Fibroblast of mammary gland (primary cell): ENCODE measurements at regions not wholly inside any gene's neighbourhood (a gene's known extent, or its start where the extent isn't known, plus 50 kb on each side); places are given as distances from the start of the nearest gene placed in this dataset.

Experiments used
- DNase-seq: peaks from one replicate; pipeline ENCODE4 v3.0.0-alpha.2; 2010; ENCODE audit warnings: low read depth
- H3K4me3 ChIP-seq: 2 replicates; pipeline ENCODE4 v1.5.1; 2011; ENCODE audit warnings: low read depth, mild to moderate bottlenecking, low read length, moderate library complexity; ENCODE audit not compliant: control insufficient read depth
- TF ChIP-seq, protein P1 (sequence below): conservative IDR thresholded peaks from 2 replicates; pipeline ENCODE4 v1.5.1; 2011; ENCODE audit warnings: low read depth, low read length, inconsistent platforms; ENCODE audit not compliant: control insufficient read depth, insufficient read depth

DNA sequence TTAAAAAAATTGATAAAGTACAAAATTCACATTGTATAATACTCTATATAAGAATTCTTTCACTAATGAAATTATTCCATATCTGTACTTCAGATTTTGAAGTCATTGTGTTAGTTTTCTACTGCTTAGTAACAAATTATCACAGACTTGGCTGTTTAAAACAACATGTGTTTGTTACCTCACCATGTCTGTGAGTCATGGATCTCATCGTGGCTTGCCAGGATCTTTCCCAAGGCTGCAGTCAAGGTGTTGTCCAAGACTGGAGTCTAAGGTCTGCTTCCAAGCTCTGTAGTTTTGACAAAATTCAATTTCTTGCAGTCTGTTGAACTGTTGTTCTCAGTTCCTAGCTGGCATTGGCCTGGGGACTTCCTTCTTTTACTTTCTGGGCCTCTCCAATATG, 1286.9 kb downstream of the ADGRL3 start:
- H3K4me3 ChIP-seq = no peak overlapping the region
- TF ChIP-seq, protein P1, sequence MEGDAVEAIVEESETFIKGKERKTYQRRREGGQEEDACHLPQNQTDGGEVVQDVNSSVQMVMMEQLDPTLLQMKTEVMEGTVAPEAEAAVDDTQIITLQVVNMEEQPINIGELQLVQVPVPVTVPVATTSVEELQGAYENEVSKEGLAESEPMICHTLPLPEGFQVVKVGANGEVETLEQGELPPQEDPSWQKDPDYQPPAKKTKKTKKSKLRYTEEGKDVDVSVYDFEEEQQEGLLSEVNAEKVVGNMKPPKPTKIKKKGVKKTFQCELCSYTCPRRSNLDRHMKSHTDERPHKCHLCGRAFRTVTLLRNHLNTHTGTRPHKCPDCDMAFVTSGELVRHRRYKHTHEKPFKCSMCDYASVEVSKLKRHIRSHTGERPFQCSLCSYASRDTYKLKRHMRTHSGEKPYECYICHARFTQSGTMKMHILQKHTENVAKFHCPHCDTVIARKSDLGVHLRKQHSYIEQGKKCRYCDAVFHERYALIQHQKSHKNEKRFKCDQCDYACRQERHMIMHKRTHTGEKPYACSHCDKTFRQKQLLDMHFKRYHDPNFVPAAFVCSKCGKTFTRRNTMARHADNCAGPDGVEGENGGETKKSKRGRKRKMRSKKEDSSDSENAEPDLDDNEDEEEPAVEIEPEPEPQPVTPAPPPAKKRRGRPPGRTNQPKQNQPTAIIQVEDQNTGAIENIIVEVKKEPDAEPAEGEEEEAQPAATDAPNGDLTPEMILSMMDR = no peak
- no peak for DNase-seq

DNA sequence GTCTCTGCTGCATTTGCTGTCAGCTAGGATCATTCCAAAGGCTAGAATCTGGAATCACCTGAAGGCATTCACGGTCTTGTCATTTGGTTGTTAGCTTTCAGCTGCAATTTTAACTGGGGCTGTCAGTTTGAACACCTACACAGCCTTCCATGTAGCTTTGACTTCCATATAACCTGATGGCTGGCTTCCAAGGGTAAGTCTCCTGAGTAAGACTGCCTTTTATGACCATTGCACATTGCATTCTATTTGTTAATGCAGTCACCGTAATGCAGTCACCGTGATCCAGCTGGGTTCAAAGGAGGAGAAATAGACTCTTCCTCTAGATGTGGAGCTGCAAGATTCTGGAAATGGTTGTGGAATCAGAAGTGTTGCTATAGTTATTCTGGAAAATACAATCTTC, 1284.2 kb downstream of the ADGRL3 start:
- TF ChIP-seq, protein P1 = no peak
- no peak for DNase-seq
- H3K4me3 ChIP-seq = no peak overlapping the region

DNA sequence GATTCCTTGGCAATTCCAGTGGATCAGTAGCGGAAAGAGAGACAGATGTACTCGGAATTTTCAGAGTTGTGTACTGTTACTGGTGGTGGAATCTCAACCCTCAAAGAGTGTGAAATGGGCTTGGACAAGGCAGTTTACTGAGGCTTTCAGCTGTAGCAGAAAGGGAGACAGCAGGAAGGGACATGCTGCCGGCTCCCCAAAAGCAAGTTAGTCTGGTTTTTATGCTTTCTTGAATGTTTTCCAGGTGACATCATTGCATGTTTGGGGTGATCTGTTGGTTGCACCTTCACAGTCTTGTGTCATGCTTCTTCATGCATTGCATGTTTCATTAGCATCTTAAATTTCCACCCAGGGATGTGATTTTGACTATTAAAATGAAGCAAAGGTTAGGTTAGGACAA, 1282.2 kb downstream of the ADGRL3 start:
- TF ChIP-seq, protein P1 = no peak
- no peak overlapping the region for H3K4me3 ChIP-seq
- no peak for DNase-seq

DNA sequence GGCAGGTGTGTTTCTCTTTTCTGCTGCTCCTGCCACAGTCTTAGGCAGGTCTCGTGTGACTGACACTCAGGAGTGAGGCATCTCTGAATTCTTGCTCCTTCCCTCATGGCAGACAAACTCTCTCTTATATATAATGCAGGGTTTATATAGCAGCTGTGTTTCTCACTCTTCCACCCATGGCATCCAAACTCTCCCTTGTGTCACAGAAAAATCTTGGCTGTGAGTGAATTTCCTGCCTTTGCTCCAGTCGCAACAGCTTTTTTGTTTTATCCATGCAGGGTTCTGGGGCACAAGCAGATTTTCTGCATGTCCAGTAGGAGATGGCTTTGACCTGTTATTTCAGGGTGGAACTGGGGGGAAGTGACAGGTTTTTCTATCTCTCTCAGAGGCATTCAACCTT, 1275.5 kb downstream of the ADGRL3 start:
- DNase-seq = no peak
- TF ChIP-seq, protein P1 = no peak
- H3K4me3 ChIP-seq = no peak overlapping the region

DNA sequence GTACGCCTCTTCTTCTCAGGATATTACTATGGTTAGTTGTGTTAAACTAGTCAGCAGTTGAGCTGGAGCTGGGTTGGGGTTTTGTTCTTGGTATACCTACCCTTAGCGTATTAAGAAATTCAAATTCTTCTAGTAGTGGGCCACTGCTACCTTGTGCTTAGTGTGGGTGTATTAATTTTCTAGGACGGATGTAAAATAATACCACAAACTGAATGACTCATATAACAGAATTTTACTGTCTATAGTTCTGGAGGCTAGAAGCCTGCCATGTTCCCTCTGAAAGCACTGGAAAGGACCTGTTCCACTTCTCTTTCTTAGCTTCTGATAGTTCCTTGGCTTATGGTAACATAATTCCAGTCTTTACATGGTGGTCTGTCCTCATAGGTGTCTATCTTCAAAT, 1274.7 kb downstream of the ADGRL3 start:
- TF ChIP-seq, protein P1 = no peak
- DNase-seq = no peak
- no peak overlapping the region for H3K4me3 ChIP-seq

DNA sequence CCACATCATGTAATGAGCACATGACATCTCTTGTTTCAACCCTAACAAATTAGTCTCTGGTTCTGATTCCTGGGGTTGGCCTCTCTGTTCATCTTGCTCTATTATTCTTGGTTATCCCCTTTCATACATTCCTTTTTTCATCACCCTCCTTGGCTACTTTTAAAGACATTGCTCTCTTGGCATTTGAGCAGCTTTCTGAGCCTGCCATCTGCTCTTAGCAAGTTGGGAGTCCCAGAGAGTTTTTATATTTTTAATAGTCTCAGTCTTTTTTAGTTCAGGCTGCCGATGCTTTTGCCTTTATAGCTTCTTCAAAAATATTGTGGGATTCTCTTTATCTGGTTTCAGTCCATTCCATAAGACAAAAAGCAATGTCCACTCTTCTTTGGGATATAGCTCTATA, 1270.9 kb downstream of the ADGRL3 start:
- TF ChIP-seq, protein P1 = no peak
- no peak for DNase-seq
- no peak overlapping the region for H3K4me3 ChIP-seq

DNA sequence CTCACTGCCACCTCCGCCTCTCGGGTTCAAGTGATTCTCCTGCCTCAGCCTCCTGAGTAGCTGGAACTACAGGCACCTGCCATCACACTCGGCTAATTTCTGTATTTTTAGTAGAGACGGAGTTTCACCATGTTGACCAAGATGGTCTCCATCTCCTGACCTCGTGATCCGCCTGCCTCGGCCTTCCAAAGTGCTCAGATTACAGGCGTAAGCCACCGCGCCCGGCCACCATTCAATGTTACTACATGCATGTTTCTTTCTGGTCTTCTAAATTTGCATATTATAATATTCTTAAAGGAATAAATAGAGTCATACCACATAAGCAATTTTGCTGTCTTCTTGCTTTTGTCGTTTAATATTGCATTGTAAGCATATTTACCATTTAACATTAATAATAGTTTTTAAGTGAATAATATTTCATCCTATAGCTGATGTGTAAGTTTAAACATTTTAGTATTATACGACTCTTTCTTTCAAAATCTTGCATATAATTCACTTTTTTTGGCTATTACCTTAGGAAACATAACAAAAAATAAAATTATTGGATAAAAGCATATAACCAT, 1270.4 kb downstream of the ADGRL3 start:
- no peak for DNase-seq
- no peak overlapping the region for H3K4me3 ChIP-seq
- TF ChIP-seq, protein P1 = no peak
